Loucy (cell line): ENCODE measurements at regions not wholly inside any gene's neighbourhood (a gene's known extent, or its start where the extent isn't known, plus 50 kb on each side); places are given as distances from the start of the nearest gene placed in this dataset.

Source experiments
- H2AFZ ChIP-seq: fragments of 200-600 bp; sonication (generic); 2 replicates; pipeline ENCODE4 v1.6.0; 2016; ENCODE audit warnings: antibody characterized with exemption, mild to moderate bottlenecking, low read length, moderate library complexity
- H3F3A ChIP-seq: fragments of 200-600 bp; 2 replicates; pipeline ENCODE4 v1.6.0; 2016; ENCODE audit warnings: antibody characterized with exemption, low read depth, mild to moderate bottlenecking
- H3K27me3 ChIP-seq: fragments of 200-600 bp; sonication (generic); 2 replicates; pipeline ENCODE4 v1.6.1; 2014; ENCODE audit warnings: low read length, mild to moderate bottlenecking; ENCODE audit not compliant: insufficient read depth, poor library complexity, severe bottlenecking
- H3K36me3 ChIP-seq: fragments of 200-600 bp; sonication (generic); 2 replicates; pipeline ENCODE4 v1.6.1; 2016; ENCODE audit warnings: low read length; ENCODE audit not compliant: insufficient read depth
- H3K4me1 ChIP-seq: fragments of 200-600 bp; sonication (generic); 2 replicates; pipeline ENCODE4 v1.5.1; 2014; ENCODE audit warnings: low read length, mild to moderate bottlenecking; ENCODE audit not compliant: insufficient read depth, poor library complexity, severe bottlenecking
- H3K4me2 ChIP-seq: fragments of 200-600 bp; sonication (generic); 2 replicates; pipeline ENCODE4 v1.6.0; 2014; ENCODE audit warnings: antibody characterized with exemption, low read length, low read depth, mild to moderate bottlenecking; ENCODE audit not compliant: poor library complexity, severe bottlenecking
- H3K4me3 ChIP-seq: fragments of 200-600 bp; sonication (generic); 2 replicates; pipeline ENCODE4 v1.5.1; 2014; ENCODE audit warnings: low read length, mild to moderate bottlenecking, mixed read lengths; ENCODE audit not compliant: poor library complexity, severe bottlenecking
- H3K79me2 ChIP-seq: fragments of 200-600 bp; sonication (generic); 2 replicates; pipeline ENCODE4 v1.6.1; 2014; ENCODE audit warnings: low read length; ENCODE audit not compliant: insufficient read depth
- H3K9ac ChIP-seq: fragments of 200-600 bp; sonication (generic); 2 replicates; pipeline ENCODE4 v1.6.0; 2014; ENCODE audit warnings: mild to moderate bottlenecking, low read depth, low read length, moderate library complexity; ENCODE audit not compliant: poor library complexity, severe bottlenecking
- H3K9me2 ChIP-seq: fragments of 200-600 bp; sonication (generic); replicated peaks from 2 replicates; pipeline ENCODE4 v1.6.1; 2016; ENCODE audit warnings: low read depth, low read length, mixed read lengths
- H3K9me3 ChIP-seq: fragments of 200-600 bp; sonication (generic); 2 replicates; pipeline ENCODE4 v1.6.1; 2014; ENCODE audit warnings: mild to moderate bottlenecking, antibody characterized with exemption, low read length, low read depth; ENCODE audit not compliant: insufficient read depth
- H4K20me1 ChIP-seq: fragments of 200-600 bp; sonication (generic); 2 replicates; pipeline ENCODE4 v1.6.0; 2014; ENCODE audit warnings: antibody characterized with exemption, low read length, mild to moderate bottlenecking; ENCODE audit not compliant: insufficient read depth, poor library complexity, severe bottlenecking
- EZH2phosphoT487 ChIP-seq: fragments of 200-600 bp; IDR thresholded peaks from 2 replicates; pipeline ENCODE4 v1.6.1; 2018; ENCODE audit warnings: antibody characterized with exemption, mild to moderate bottlenecking, moderate library complexity, borderline replicate concordance
- TF ChIP-seq, protein P1 (sequence below): fragments of 200-600 bp; sonication (generic); conservative IDR thresholded peaks from 2 replicates; pipeline ENCODE4 v1.5.1; 2014; ENCODE audit warnings: mild to moderate bottlenecking, antibody characterized with exemption, low read length

DNA sequence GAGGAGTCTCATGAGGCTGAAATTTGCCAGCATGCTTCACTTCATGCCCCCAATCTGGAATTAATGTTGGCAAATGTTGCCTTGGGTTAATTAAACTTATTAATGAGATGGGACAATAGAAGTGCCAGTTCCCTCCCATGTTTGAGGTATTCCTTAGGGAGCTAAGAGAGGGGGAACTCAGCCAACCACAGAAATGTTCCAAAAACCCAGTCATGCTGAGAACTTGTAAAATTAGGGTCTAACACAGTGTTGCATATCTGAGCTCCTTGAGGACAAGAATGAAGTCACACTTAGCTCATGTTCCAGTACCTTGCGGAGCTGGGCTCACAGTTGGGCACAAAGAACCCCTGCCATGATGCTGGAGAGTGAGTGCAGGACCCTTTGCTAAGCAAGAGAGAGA is 89.4 kb downstream of the OAT start:
- Histone ChIP-seq H3F3A (no peaks in the 10 kb centered on the region), H3K36me3 (no peaks in the 10 kb centered on the region), H4K20me1 (no peaks in the 10 kb centered on the region), H3K9ac (no peak overlapping the region), H3K4me2 (no peak overlapping the region), H3K9me2 (no peaks in the 10 kb centered on the region), H3K9me3 (peaks cover 3% of the 10 kb centered on the region; the same call in 1 of the 2 replicates), H2AFZ (no peak overlapping the region), H3K4me3 (no peak overlapping the region), H3K27me3 (no peaks in the 10 kb centered on the region), H3K4me1 (no peaks in the 10 kb centered on the region), H3K79me2 (no peaks in the 10 kb centered on the region)
- TF ChIP-seq EZH2phosphoT487, result no peak
- TF ChIP-seq, protein P1, sequence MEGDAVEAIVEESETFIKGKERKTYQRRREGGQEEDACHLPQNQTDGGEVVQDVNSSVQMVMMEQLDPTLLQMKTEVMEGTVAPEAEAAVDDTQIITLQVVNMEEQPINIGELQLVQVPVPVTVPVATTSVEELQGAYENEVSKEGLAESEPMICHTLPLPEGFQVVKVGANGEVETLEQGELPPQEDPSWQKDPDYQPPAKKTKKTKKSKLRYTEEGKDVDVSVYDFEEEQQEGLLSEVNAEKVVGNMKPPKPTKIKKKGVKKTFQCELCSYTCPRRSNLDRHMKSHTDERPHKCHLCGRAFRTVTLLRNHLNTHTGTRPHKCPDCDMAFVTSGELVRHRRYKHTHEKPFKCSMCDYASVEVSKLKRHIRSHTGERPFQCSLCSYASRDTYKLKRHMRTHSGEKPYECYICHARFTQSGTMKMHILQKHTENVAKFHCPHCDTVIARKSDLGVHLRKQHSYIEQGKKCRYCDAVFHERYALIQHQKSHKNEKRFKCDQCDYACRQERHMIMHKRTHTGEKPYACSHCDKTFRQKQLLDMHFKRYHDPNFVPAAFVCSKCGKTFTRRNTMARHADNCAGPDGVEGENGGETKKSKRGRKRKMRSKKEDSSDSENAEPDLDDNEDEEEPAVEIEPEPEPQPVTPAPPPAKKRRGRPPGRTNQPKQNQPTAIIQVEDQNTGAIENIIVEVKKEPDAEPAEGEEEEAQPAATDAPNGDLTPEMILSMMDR, result no peak

GRCh38 chr10:124328477-124329220 is 90.1 kb downstream of the OAT start:
- Histone ChIP-seq H3K4me2 (no peak overlapping the region), H3K79me2 (no peaks in the 10 kb centered on the region), H4K20me1 (no peaks in the 10 kb centered on the region), H2AFZ (no peak overlapping the region), H3K9me2 (no peaks in the 10 kb centered on the region), H3K27me3 (no peaks in the 10 kb centered on the region), H3K9ac (no peak overlapping the region), H3K4me1 (no peaks in the 10 kb centered on the region), H3K36me3 (no peaks in the 10 kb centered on the region), H3K9me3 (peaks cover 3% of the 10 kb centered on the region; the same call in 1 of the 2 replicates), H3K4me3 (no peak overlapping the region), H3F3A (no peaks in the 10 kb centered on the region)
- TF ChIP-seq EZH2phosphoT487, result no peak
- TF ChIP-seq, protein P1, result no peak

DNA sequence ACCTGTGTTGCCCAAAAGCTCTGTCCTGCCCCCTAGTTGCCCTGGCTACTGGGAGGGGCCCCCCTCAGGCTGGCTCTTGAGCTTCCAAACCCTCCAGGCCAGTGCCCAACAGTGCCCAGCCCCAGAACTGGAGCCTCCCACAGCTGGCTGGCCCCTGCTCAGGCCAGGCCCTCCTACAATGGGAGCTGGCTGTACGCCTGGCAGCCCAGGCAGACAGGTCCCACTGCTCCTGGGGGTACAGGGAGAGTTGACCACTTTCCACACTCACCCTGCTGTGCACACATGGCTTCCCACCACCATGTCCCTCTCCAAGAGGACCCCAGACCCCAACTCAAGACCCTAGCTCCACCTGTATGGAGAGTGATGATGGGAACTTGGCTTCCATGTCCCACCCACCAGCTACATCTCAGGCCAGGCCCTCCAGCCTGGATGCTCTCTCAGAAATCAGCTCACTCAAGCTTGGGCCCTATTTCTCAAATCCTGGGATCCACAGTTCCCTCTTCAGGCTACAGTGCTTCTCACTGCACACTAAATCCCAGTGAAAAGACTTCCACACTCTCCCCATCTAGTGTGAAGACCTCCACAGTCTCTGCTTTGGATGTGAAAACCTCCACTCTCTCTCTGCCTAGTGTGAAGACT is 92.6 kb downstream of the OAT start:
- TF ChIP-seq, protein P1, result no peak
- Histone ChIP-seq H3K4me3 (no peak overlapping the region), H3K9me3 (no peaks in the 10 kb centered on the region), H2AFZ (no peak overlapping the region), H3K27me3 (no peaks in the 10 kb centered on the region), H3K9ac (no peak overlapping the region), H3K4me2 (no peak overlapping the region), H3K9me2 (no peaks in the 10 kb centered on the region), H3K36me3 (no peaks in the 10 kb centered on the region), H3K79me2 (no peaks in the 10 kb centered on the region), H3K4me1 (no peaks in the 10 kb centered on the region), H3F3A (no peaks in the 10 kb centered on the region), H4K20me1 (no peaks in the 10 kb centered on the region)
